ENCODE measurements at regions not wholly inside any gene's neighbourhood (a gene's known extent, or its start where the extent isn't known, plus 50 kb on each side); places are given as distances from the start of the nearest gene placed in this dataset.

- TF ChIP-seq CTCF (IDR thresholded peaks at IDR 0.05; ENCODE audit: low read depth, low read length, poor library complexity, severe bottlenecking) (no peak), EZH2phosphoT487 (IDR thresholded peaks at IDR 0.05; ENCODE audit: borderline replicate concordance, low read length) (no peak)
These were observed 74.0 kb upstream of the INTU start for GRCh38 chr4:127558489-127559407.
